Sigmoid colon (tissue), 6 donors: ENCODE measurements at regions not wholly inside any gene's neighbourhood (a gene's known extent, or its start where the extent isn't known, plus 50 kb on each side); places are given as distances from the start of the nearest gene placed in this dataset.

ENCODE experiments used
- DNase-seq: peaks from one replicate; pipeline ENCODE4 v3.0.0-alpha.2; 2019
- H3K27ac ChIP-seq, 4 donors: fragments of 200-600 bp; sonication (generic); one replicate each; pipeline ENCODE4 v1.5.1; 2016 to 2019; ENCODE audit warnings: mild to moderate bottlenecking in 1 of 4
- H3K27me3 ChIP-seq, 3 donors: fragments of 200-600 bp; sonication (generic); one replicate each; pipeline ENCODE4 v1.5.1; 2019; ENCODE audit warnings: mild to moderate bottlenecking in 1 of 3
- H3K36me3 ChIP-seq, 4 donors: fragments of 200-600 bp; sonication (generic); one replicate each; pipeline ENCODE4 v1.5.1; 2016 to 2019
- H3K4me1 ChIP-seq, 4 donors: fragments of 200-600 bp; sonication (generic); one replicate each; pipeline ENCODE4 v1.5.1; 2017 to 2019
- H3K4me3 ChIP-seq, 4 donors: fragments of 200-600 bp; sonication (generic); one replicate each; pipeline ENCODE4 v1.5.1; 2017 to 2019; ENCODE audit warnings: mild to moderate bottlenecking in 2 of 4, moderate library complexity in 1 of 4
- H3K9me3 ChIP-seq, 4 donors: fragments of 200-600 bp in 3 of 4; sonication (generic) in 3 of 4; one replicate each; pipeline versions ENCODE4 v1.5.1 to v1.6.1; 2013 to 2019
- CTCF ChIP-seq, 4 experiments: fragments of 450-650 bp in 3 of 4; fragments of 200-600 bp in 1 of 4; IDR thresholded peaks; one replicate each; pipeline ENCODE4 v1.5.1; 2016 to 2019; ENCODE audit warnings: antibody characterized with exemption in 4 of 4, mild to moderate bottlenecking in 3 of 4, moderate library complexity in 2 of 4
- EP300 ChIP-seq, 4 donors: sonication (generic); formaldehyde crosslinking; IDR thresholded peaks; one replicate each; pipeline ENCODE4 v1.6.1; 2017; ENCODE audit warnings: antibody characterized with exemption in 4 of 4
- POLR2A ChIP-seq, 2 donors: fragments of 450-650 bp; IDR thresholded peaks; one replicate each; pipeline ENCODE4 v1.6.1; 2016; ENCODE audit warnings: antibody characterized with exemption in 2 of 2, mild to moderate bottlenecking in 2 of 2, moderate library complexity in 2 of 2
- POLR2AphosphoS5 ChIP-seq, 4 donors: sonication (generic); formaldehyde crosslinking; IDR thresholded peaks; one replicate each; pipeline ENCODE4 v1.6.1; 2017; ENCODE audit warnings: antibody characterized with exemption in 4 of 4
- WGBS, 2 donors: extraction: QIAGEN DNeasy Blood & Tissue Kit; methylation state at CpG; one replicate each; pipeline ENCODE4 v1.1.7; 2013; 5-methylcytosine and 5-hydroxymethylcytosine counted together
- intact Hi-C: fragments of 100-400 bp; cut with DNase I; formaldehyde crosslinking; loops from one replicate; pipeline ENCODE4 v1.15.1; 2023
- donor health status: healthy with polysubstance abuse.
- donor health status: healthy.

GRCh38 chr20:6362245-6362644 is 239.4 kb upstream of the FERMT1 start:
- no peak for DNase-seq
- H3K4me1 ChIP-seq, result no peaks in the 10 kb centered on the region
- no peak for TF ChIP-seq POLR2A (IDR thresholded peaks at IDR 0.05)
- TF ChIP-seq POLR2AphosphoS5 (IDR thresholded peaks at IDR 0.05), result no peak
- TF ChIP-seq CTCF (IDR thresholded peaks at IDR 0.05), result no peak
- no peak for TF ChIP-seq EP300 (IDR thresholded peaks at IDR 0.05)

DNA sequence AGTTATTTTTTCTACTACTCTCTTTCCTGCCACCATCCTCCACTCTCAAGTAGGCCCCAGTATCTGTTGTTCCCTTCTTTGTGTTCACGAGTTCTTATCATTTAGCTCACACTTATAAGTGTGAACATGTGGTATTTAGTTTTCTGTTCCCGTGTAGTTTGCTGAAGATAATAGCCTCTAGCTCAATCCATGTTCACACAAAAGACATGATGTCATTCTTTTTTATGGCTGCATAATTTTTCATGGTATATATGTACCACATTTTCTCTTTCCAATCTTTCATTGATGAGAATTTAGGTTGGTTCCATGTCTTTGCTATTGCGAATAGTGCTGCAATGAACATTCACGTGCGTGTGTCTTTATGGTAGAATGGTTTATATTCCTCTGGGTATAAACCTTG is 237.9 kb upstream of the FERMT1 start:
- H3K4me1 ChIP-seq, result no peaks in the 10 kb centered on the region
- no peaks in the 10 kb centered on the region for H3K36me3 ChIP-seq
- DNase-seq, result no peak
- H3K4me3 ChIP-seq, result no peak overlapping the region
- TF ChIP-seq POLR2A (IDR thresholded peaks at IDR 0.05) (no peak), EP300 (IDR thresholded peaks at IDR 0.05) (no peak), POLR2AphosphoS5 (IDR thresholded peaks at IDR 0.05) (no peak), CTCF (IDR thresholded peaks at IDR 0.05) (no peak)
- H3K27ac ChIP-seq, result no peak overlapping the region
- no peaks in the 10 kb centered on the region for H3K9me3 ChIP-seq
- no peaks in the 10 kb centered on the region for H3K27me3 ChIP-seq
- 79 to 89% methylated on average over 5 of the region's 5 CpGs for WGBS, 2 donors
- intact Hi-C loops, result no loop called here

More at GRCh38 chr20:6362245-6362644, 239.4 kb upstream of the FERMT1 start:
- Histone ChIP-seq H3K27me3 (no peaks in the 10 kb centered on the region), H3K4me3 (no peak overlapping the region), H3K9me3 (no peaks in the 10 kb centered on the region), H3K36me3 (no peaks in the 10 kb centered on the region), H3K27ac (no peak overlapping the region)
- intact Hi-C loops, result no loop called here

- Histone ChIP-seq H3K27ac (no peak overlapping the region), H3K27me3 (no peaks in the 10 kb centered on the region), H3K4me3 (no peak overlapping the region), H3K9me3 (no peaks in the 10 kb centered on the region), H3K36me3 (no peaks in the 10 kb centered on the region), H3K4me1 (no peaks in the 10 kb centered on the region)
- WGBS, 2 donors, result 78 to 89% methylated on average over 7 of the region's 7 CpGs
- no peak for DNase-seq
- TF ChIP-seq CTCF (IDR thresholded peaks at IDR 0.05) (no peak), EP300 (IDR thresholded peaks at IDR 0.05) (no peak), POLR2A (IDR thresholded peaks at IDR 0.05) (no peak), POLR2AphosphoS5 (IDR thresholded peaks at IDR 0.05) (no peak)
- intact Hi-C loops, result no loop called here
These were observed 233.1 kb upstream of the FERMT1 start for GRCh38 chr20:6355754-6356451.

DNA sequence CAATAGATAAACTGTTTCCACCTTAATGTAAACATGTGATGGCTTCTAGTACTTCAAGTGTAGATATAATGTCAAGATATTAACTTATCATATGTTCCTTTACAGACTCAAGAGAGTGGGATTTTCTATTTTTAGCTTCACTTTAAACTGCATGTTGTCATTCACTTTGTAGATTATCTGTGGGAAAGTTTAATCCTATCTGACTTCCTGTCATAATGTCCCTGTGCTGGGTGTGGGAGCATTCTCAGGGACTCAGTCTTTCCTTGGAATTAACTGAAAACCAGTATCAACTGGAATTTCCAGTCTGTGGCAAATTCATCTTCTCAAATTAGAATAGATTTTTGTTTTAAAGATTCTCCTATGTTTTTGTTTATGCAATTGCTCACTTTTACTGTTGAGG is 226.1 kb upstream of the FERMT1 start:
- DNase-seq, result no peak
- Histone ChIP-seq H3K4me1 (no peaks in the 10 kb centered on the region), H3K9me3 (no peaks in the 10 kb centered on the region), H3K36me3 (no peaks in the 10 kb centered on the region), H3K27me3 (no peaks in the 10 kb centered on the region), H3K4me3 (no peak overlapping the region), H3K27ac (no peak overlapping the region)
- TF ChIP-seq POLR2AphosphoS5 (IDR thresholded peaks at IDR 0.05), result no peak
- TF ChIP-seq POLR2A (IDR thresholded peaks at IDR 0.05), result no peak
- TF ChIP-seq EP300 (IDR thresholded peaks at IDR 0.05), result no peak
- TF ChIP-seq CTCF (IDR thresholded peaks at IDR 0.05), result no peak
- intact Hi-C loops, result no loop called here

GRCh38 chr20:6347916-6348315 is 225.1 kb upstream of the FERMT1 start:
- no peak for DNase-seq
- H3K36me3 ChIP-seq, result no peaks in the 10 kb centered on the region
- H3K27ac ChIP-seq, result no peak overlapping the region
- intact Hi-C loops, result no loop called here
- H3K4me1 ChIP-seq, result no peaks in the 10 kb centered on the region
- H3K4me3 ChIP-seq, result no peak overlapping the region
- H3K9me3 ChIP-seq, result no peaks in the 10 kb centered on the region
- TF ChIP-seq EP300 (IDR thresholded peaks at IDR 0.05) (no peak), CTCF (IDR thresholded peaks at IDR 0.05) (no peak), POLR2AphosphoS5 (IDR thresholded peaks at IDR 0.05) (no peak), POLR2A (IDR thresholded peaks at IDR 0.05) (no peak)
- H3K27me3 ChIP-seq, result no peaks in the 10 kb centered on the region
